ENCODE measurements at regions not wholly inside any gene's neighbourhood (a gene's known extent, or its start where the extent isn't known, plus 50 kb on each side); places are given as distances from the start of the nearest gene placed in this dataset.

DNA sequence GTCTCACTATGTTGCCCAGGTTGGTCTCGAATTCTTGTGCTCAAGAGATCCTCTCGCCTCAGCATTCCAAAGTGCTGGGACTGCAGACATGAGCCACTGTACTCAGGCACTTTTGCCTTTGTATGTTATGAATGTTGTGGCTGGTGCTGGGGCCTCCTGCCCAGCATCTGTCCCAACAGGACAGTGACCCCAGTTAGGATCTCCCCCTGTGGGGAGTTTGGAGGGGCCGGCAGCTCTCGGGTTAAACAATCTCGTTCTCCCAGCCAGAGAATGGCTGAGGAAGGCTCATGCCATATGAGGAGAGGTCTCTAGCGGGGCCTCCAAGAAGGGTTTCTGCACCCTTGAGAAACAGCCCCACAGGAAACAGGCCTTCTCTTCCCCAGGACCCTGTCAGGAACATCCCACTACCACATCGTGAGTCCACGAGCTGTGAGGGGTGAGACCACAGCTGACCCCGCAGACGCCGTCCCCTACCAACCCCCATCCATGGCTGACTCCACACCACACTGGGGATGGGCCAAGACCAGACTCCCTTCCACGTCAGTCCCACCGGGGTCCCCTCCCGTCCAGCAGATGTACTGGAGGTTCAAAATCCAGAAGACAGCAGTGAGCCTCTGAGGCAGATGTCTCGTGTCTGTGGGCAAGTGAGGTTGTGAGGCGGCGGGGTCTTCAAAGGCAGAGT, 54.1 kb downstream of the SHANK2 start (continued):
- TF ChIP-seq, protein P1, sequence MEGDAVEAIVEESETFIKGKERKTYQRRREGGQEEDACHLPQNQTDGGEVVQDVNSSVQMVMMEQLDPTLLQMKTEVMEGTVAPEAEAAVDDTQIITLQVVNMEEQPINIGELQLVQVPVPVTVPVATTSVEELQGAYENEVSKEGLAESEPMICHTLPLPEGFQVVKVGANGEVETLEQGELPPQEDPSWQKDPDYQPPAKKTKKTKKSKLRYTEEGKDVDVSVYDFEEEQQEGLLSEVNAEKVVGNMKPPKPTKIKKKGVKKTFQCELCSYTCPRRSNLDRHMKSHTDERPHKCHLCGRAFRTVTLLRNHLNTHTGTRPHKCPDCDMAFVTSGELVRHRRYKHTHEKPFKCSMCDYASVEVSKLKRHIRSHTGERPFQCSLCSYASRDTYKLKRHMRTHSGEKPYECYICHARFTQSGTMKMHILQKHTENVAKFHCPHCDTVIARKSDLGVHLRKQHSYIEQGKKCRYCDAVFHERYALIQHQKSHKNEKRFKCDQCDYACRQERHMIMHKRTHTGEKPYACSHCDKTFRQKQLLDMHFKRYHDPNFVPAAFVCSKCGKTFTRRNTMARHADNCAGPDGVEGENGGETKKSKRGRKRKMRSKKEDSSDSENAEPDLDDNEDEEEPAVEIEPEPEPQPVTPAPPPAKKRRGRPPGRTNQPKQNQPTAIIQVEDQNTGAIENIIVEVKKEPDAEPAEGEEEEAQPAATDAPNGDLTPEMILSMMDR (conservative IDR thresholded peaks at IDR 0.05; ENCODE audit: low read depth in 2 of 2), result no peak
- TF ChIP-seq JUNB (IDR thresholded peaks at IDR 0.05; ENCODE audit: unreplicated experiment) (no peak), ZNF331 (CRISPR knock-in tag; IDR thresholded peaks at IDR 0.05; ENCODE audit: low read depth) (no peak)
- TF ChIP-seq, protein P2, sequence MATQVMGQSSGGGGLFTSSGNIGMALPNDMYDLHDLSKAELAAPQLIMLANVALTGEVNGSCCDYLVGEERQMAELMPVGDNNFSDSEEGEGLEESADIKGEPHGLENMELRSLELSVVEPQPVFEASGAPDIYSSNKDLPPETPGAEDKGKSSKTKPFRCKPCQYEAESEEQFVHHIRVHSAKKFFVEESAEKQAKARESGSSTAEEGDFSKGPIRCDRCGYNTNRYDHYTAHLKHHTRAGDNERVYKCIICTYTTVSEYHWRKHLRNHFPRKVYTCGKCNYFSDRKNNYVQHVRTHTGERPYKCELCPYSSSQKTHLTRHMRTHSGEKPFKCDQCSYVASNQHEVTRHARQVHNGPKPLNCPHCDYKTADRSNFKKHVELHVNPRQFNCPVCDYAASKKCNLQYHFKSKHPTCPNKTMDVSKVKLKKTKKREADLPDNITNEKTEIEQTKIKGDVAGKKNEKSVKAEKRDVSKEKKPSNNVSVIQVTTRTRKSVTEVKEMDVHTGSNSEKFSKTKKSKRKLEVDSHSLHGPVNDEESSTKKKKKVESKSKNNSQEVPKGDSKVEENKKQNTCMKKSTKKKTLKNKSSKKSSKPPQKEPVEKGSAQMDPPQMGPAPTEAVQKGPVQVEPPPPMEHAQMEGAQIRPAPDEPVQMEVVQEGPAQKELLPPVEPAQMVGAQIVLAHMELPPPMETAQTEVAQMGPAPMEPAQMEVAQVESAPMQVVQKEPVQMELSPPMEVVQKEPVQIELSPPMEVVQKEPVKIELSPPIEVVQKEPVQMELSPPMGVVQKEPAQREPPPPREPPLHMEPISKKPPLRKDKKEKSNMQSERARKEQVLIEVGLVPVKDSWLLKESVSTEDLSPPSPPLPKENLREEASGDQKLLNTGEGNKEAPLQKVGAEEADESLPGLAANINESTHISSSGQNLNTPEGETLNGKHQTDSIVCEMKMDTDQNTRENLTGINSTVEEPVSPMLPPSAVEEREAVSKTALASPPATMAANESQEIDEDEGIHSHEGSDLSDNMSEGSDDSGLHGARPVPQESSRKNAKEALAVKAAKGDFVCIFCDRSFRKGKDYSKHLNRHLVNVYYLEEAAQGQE (IDR thresholded peaks at IDR 0.05; ENCODE audit: unreplicated experiment), result no peak

DNA sequence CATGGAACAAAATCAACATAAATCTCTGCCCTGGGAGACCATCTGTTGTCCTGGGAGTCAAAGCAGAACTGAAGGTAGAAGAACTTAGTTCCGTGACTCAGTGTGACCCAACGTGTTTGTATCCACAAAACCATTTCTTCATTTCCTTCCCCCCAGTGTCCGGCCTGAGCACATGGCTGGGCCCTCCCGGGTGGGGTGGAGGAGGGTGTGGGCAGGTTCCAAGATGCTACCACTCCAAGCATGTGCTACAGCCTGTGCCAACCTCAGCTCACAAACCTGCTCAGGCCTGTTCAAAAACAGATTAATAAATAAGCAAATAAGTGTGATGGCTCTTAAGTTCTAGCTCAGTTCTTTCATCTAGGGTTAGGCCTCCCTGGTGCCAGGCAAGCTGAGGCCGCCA, 55.3 kb downstream of the SHANK2 start:
- H2AFZ ChIP-seq, result no peak overlapping the region
- peaks cover 67% of the 10 kb centered on the region for H3K79me2 ChIP-seq (replicated peaks; ENCODE audit: insufficient read depth)
- ATAC-seq (no peak), DNase-seq (ENCODE audit: low spot score) (no peak)
- Mint-ChIP-seq H3K4me1 (peaks cover 9% of the 10 kb centered on the region; the same call in 2 of the 3 replicates), H3K9me3 (no peaks in the 10 kb centered on the region; the same call in 2 of the 3 replicates), H3K4me3 (no peak overlapping the region), H3K36me3 (ENCODE audit: low read depth) (peaks cover 28% of the 10 kb centered on the region), H3K27ac (no peak overlapping the region), H3K27me3 (ENCODE audit: insufficient read depth, low read depth, poor library complexity) (peaks cover 8% of the 10 kb centered on the region)
- H3K27me3 ChIP-seq (ENCODE audit: insufficient read depth), result no peaks in the 10 kb centered on the region
- H4K20me1 ChIP-seq (replicated peaks; ENCODE audit: insufficient read depth), result peaks cover 29% of the 10 kb centered on the region
- H3K9me2 ChIP-seq (ENCODE audit: insufficient read depth), result no peaks in the 10 kb centered on the region
- H3K4me2 ChIP-seq, result no peak overlapping the region
- H3K4me1 ChIP-seq (ENCODE audit: insufficient read depth), result no peaks in the 10 kb centered on the region
- H3K27ac ChIP-seq (ENCODE audit: low read depth), result no peak overlapping the region
- H3K4me3 ChIP-seq, result no peak overlapping the region
- H3K36me3 ChIP-seq (ENCODE audit: insufficient read depth), result no peaks in the 10 kb centered on the region
- H3F3A ChIP-seq (replicated peaks; ENCODE audit: low read depth), result no peaks in the 10 kb centered on the region
- TF ChIP-seq, protein P3, sequence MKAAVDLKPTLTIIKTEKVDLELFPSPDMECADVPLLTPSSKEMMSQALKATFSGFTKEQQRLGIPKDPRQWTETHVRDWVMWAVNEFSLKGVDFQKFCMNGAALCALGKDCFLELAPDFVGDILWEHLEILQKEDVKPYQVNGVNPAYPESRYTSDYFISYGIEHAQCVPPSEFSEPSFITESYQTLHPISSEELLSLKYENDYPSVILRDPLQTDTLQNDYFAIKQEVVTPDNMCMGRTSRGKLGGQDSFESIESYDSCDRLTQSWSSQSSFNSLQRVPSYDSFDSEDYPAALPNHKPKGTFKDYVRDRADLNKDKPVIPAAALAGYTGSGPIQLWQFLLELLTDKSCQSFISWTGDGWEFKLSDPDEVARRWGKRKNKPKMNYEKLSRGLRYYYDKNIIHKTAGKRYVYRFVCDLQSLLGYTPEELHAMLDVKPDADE (IDR thresholded peaks at IDR 0.05), result no peak
- TF ChIP-seq, protein P2 (IDR thresholded peaks at IDR 0.05; ENCODE audit: unreplicated experiment), result no peak
- no peak for TF ChIP-seq EZH2 (IDR thresholded peaks at IDR 0.05; ENCODE audit: low read depth, unreplicated experiment)
- TF ChIP-seq ZNF114 (CRISPR knock-in tag; IDR thresholded peaks at IDR 0.05), result no peak
- no peak for TF ChIP-seq POLR2AphosphoS5 (IDR thresholded peaks at IDR 0.05; ENCODE audit: low read depth)
- TF ChIP-seq, protein P1 (conservative IDR thresholded peaks at IDR 0.05; ENCODE audit: low read depth in 2 of 2), result no peak
- TF ChIP-seq EZH2phosphoT487 (IDR thresholded peaks at IDR 0.05; ENCODE audit: unreplicated experiment), result no peak
- no peak for TF ChIP-seq ZNF331 (CRISPR knock-in tag; IDR thresholded peaks at IDR 0.05; ENCODE audit: low read depth)
- TF ChIP-seq CREB1 (CRISPR knock-in tag; IDR thresholded peaks at IDR 0.05; ENCODE audit: low read depth), result no peak
- TF ChIP-seq JUNB (IDR thresholded peaks at IDR 0.05; ENCODE audit: unreplicated experiment), result no peak
- no peak for TF ChIP-seq STAT1 (IDR thresholded peaks at IDR 0.05; ENCODE audit: unreplicated experiment)
- no peak for TF ChIP-seq NANOG (IDR thresholded peaks at IDR 0.05; ENCODE audit: borderline replicate concordance)
